ENCODE measurements at regions not wholly inside any gene's neighbourhood (a gene's known extent, or its start where the extent isn't known, plus 50 kb on each side); places are given as distances from the start of the nearest gene placed in this dataset.

DNA sequence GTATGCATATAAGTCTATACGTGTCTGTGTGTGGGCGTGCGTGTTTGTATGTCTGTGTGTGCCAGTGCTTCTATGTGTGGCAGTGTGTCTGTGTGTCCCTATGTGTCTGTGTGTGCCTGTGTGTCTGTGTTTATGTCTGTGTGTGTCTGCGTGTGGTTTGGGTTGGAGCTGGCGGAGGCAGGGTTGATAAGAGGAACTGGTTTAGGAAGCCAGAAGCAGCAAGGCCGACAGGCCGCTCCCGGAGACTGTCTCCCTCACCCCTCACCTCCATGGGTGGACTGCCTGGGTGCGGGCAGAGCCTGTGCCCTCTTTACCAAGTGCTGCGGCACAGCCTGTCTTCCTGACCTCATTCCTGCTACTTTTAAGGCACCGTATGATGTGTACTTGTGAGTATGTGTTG is 327.1 kb upstream of the B3GAT1 start:
- intact Hi-C loops (cut with DNase I): no loop called here
- no peak for TF ChIP-seq POLR2A (IDR thresholded peaks at IDR 0.05; ENCODE audit: low read depth)
- TF ChIP-seq, protein P1, sequence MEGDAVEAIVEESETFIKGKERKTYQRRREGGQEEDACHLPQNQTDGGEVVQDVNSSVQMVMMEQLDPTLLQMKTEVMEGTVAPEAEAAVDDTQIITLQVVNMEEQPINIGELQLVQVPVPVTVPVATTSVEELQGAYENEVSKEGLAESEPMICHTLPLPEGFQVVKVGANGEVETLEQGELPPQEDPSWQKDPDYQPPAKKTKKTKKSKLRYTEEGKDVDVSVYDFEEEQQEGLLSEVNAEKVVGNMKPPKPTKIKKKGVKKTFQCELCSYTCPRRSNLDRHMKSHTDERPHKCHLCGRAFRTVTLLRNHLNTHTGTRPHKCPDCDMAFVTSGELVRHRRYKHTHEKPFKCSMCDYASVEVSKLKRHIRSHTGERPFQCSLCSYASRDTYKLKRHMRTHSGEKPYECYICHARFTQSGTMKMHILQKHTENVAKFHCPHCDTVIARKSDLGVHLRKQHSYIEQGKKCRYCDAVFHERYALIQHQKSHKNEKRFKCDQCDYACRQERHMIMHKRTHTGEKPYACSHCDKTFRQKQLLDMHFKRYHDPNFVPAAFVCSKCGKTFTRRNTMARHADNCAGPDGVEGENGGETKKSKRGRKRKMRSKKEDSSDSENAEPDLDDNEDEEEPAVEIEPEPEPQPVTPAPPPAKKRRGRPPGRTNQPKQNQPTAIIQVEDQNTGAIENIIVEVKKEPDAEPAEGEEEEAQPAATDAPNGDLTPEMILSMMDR (IDR thresholded peaks at IDR 0.05): no peak
- TF ChIP-seq POLR2AphosphoS5 (IDR thresholded peaks at IDR 0.05): no peak
- H3K9me3 ChIP-seq: no peaks in the 10 kb centered on the region
- no peaks in the 10 kb centered on the region for H3K27me3 ChIP-seq
- 87% methylated on average over 11 of the region's 11 CpGs for whole genome bisulfite sequencing
- DNase-seq (ENCODE audit: extremely low spot score): no peak
- H3K27ac ChIP-seq (replicated peaks in 1 of 4): no peak overlapping the region
- H3K4me1 ChIP-seq: peaks cover 0 to 20% (median 10%) of the 10 kb centered on the region in 4 donors
- H3K4me3 ChIP-seq: no peak overlapping the region
- no peaks in the 10 kb centered on the region for H3K36me3 ChIP-seq

GRCh38 chr11:134738581-134738980 is 326.5 kb upstream of the B3GAT1 start:
- TF ChIP-seq EP300 (IDR thresholded peaks at IDR 0.05) (no peak), POLR2AphosphoS5 (IDR thresholded peaks at IDR 0.05) (no peak), POLR2A (IDR thresholded peaks at IDR 0.05; ENCODE audit: low read depth) (no peak)
- TF ChIP-seq, protein P1 (IDR thresholded peaks at IDR 0.05): no peak
- no peak for DNase-seq (ENCODE audit: extremely low spot score)
- Histone ChIP-seq H3K27ac (replicated peaks in 1 of 4) (no peak overlapping the region), H3K27me3 (no peaks in the 10 kb centered on the region), H3K36me3 (no peaks in the 10 kb centered on the region), H3K9me3 (no peaks in the 10 kb centered on the region), H3K4me3 (no peak overlapping the region), H3K4me1 (peaks cover 0 to 25% (median 15%) of the 10 kb centered on the region in 4 donors)
- WGBS: 96% methylated on average over 22 of the region's 22 CpGs
- intact Hi-C loops (cut with DNase I): no loop called here

DNA sequence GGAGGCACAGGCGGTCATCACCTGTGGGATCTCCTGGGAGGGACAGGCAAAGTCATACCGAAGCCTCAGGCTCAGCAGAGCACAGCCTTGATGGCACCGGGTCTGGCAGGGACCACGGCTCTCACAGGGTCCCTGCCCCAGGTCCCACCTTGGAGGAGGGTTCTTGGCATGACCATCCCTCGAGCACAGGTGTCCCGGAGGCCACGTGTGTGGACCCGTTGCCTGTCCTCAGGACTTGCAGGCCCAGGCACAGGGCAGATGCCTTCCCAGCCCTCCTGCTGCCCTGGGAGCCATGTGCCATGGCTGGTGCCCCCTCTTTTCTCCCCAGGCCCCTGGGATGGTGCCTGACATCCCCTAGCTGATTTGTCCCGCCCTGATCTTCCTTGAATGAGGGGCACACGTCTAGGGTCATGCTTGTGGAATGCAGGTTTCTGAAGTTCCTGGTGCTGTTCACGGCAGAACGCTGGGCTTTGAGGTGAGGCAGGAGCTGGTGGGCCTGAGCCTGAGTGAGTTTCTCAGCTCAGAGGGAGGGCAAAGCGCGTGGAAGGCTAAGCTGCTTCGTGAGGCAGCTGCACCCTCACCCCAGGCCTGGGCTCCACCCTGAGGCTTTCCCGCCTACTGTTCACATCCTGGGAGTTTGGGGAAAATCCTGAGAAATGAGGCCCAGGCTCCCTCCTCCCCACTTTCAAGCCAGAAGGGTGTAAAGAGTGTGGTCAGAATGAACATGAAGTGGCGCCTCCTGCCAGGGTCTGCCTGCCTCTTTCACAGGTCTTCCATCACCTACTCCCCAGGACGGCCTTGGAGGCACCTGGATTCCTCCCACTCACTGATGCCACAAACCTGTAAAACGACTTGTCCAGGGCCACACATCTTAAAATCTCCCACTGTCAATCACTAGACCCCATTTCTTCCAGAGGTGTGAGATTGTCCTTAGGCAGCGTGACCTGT is 325.8 kb upstream of the B3GAT1 start:
- intact Hi-C loops (cut with DNase I): no loop called here
- Histone ChIP-seq H3K27ac (replicated peaks in 1 of 4) (no peak overlapping the region), H3K27me3 (no peaks in the 10 kb centered on the region), H3K4me3 (no peak overlapping the region), H3K4me1 (peaks cover 0 to 30% (median 15%) of the 10 kb centered on the region in 4 donors), H3K9me3 (no peaks in the 10 kb centered on the region), H3K36me3 (no peaks in the 10 kb centered on the region)
- TF ChIP-seq POLR2A (IDR thresholded peaks at IDR 0.05; ENCODE audit: low read depth): no peak
- no peak for TF ChIP-seq POLR2AphosphoS5 (IDR thresholded peaks at IDR 0.05)
- TF ChIP-seq EP300 (IDR thresholded peaks at IDR 0.05): no peak
- TF ChIP-seq, protein P1 (IDR thresholded peaks at IDR 0.05): no peak
- 85% methylated on average over 15 of the region's 20 CpGs for WGBS
- DNase-seq (ENCODE audit: extremely low spot score): no peak

DNA sequence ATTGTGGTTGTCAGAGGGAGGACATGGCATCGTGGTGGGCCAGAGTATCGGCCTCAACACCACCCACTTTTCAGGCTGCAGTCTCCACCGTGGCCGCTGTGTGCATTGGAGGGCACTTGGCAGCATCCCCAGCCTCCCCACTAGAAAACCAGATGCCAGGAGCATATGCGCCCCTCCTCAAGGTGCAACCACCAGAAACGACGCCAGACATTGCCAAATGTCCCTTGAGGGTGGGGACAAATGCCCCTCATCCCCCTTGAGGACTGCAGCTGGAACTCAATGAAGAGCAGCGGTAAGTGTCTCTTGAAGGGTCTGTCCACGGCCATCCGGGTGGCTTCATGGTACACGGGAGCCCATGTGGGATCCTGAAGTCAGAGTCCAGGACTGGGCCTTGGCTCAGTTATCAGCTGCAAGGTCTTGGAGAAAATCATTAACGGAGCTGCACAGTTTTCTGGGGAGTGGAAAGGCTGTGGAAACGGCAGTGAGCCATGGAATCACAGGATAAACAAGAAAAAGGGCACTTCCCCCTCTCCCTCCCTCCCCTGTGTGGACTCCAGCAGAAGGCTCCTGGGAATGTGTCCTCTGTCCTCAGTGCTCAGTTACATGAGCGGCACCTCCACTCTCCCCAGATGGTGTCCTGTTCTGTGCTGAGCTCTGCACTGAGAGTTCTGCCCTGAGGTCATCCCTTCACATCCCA is 324.4 kb upstream of the B3GAT1 start:
- no peaks in the 10 kb centered on the region for H3K9me3 ChIP-seq
- WGBS: 60% methylated on average over 6 of the region's 14 CpGs
- DNase-seq (ENCODE audit: extremely low spot score): no peak
- no peaks in the 10 kb centered on the region for H3K36me3 ChIP-seq
- intact Hi-C loops (cut with DNase I): no loop called here
- peaks cover 0 to 39% (median 20%) of the 10 kb centered on the region in 4 donors for H3K4me1 ChIP-seq
- TF ChIP-seq, protein P1 (IDR thresholded peaks at IDR 0.05): no peak
- TF ChIP-seq POLR2A (IDR thresholded peaks at IDR 0.05; ENCODE audit: low read depth) (no peak), EP300 (IDR thresholded peaks at IDR 0.05) (no peak), POLR2AphosphoS5 (IDR thresholded peaks at IDR 0.05) (no peak)
- no peak overlapping the region for H3K27ac ChIP-seq (replicated peaks in 1 of 4)
- no peak overlapping the region for H3K4me3 ChIP-seq
- no peaks in the 10 kb centered on the region for H3K27me3 ChIP-seq

Data from esophagus muscularis mucosa (tissue), 4 donors.